IMR-90 (cell line): ENCODE measurements at regions not wholly inside any gene's neighbourhood (a gene's known extent, or its start where the extent isn't known, plus 50 kb on each side); places are given as distances from the start of the nearest gene placed in this dataset.

ENCODE experiments used
- ATAC-seq: fragments of 200-7000 bp; cut with Tn5 transposase; 2 replicates; pipeline ENCODE4 v1.9.1; 2020; ENCODE audit warnings: low read depth, mild to moderate bottlenecking, moderate library complexity
- BruUV-seq: library from RNA; stranded (reverse); fragments of 400-500 nt; replicated peaks from 2 replicates; lab custom pipeline; 2021; lab: Mats Ljungman, UMichigan
- CTCF ChIA-PET: fragments of 300-600 bp; formaldehyde crosslinking; extraction: SDS; loops from one replicate; lab custom pipeline; 2021; ENCODE audit warnings: antibody characterized with exemption; lab: Yijun Ruan, JAX
- POLR2A ChIA-PET: fragments of 300-600 bp; sonication (Branson Sonifier 250); formaldehyde crosslinking; loops from one replicate; lab custom pipeline; 2022; ENCODE audit warnings: antibody characterized with exemption; ENCODE audit not compliant: unreplicated experiment; lab: Charles Lee
- DNase-seq: peaks from one replicate; pipeline ENCODE4 v3.0.0; 2013
- H2AFZ ChIP-seq: replicated peaks from 2 replicates; pipeline ENCODE3; 2013; ENCODE audit warnings: low read length, mild to moderate bottlenecking; ENCODE audit not compliant: poor library complexity
- H2AK5ac ChIP-seq: 2 replicates; pipeline ENCODE4 v1.6.1; 2013; ENCODE audit warnings: low read depth, low read length, inconsistent platforms
- H2AK9ac ChIP-seq: replicated peaks from 2 replicates; pipeline ENCODE3; 2013; ENCODE audit warnings: mild to moderate bottlenecking, low read depth, low read length, moderate library complexity; ENCODE audit not compliant: poor library complexity
- H2BK120ac ChIP-seq: 2 replicates; pipeline ENCODE4 v1.6.1; 2013; ENCODE audit warnings: low read depth, low read length, inconsistent platforms
- H2BK15ac ChIP-seq: 3 replicates; pipeline ENCODE4 v1.6.1; 2013; ENCODE audit warnings: low read depth, low read length, inconsistent platforms
- H2BK20ac ChIP-seq: 2 replicates; pipeline ENCODE4 v1.6.1; 2013; ENCODE audit warnings: low read depth, mild to moderate bottlenecking, inconsistent platforms, low read length, moderate library complexity
- H2BK5ac ChIP-seq: 2 replicates; pipeline ENCODE4 v1.6.1; 2013; ENCODE audit warnings: mild to moderate bottlenecking, low read depth, low read length, inconsistent platforms; ENCODE audit not compliant: poor library complexity, severe bottlenecking
- H3K14ac ChIP-seq: replicated peaks from 2 replicates; pipeline ENCODE4 v1.6.1; 2013; ENCODE audit warnings: low read depth, low read length, inconsistent platforms
- H3K18ac ChIP-seq: 2 replicates; pipeline ENCODE4 v1.6.1; 2013; ENCODE audit warnings: low read depth, low read length, control low read depth
- H3K23ac ChIP-seq: 2 replicates; pipeline ENCODE4 v1.6.1; 2013; ENCODE audit warnings: low read depth, low read length, inconsistent platforms
- H3K27ac ChIP-seq: 2 replicates; pipeline ENCODE4 v1.5.1; 2013; ENCODE audit warnings: mild to moderate bottlenecking, control low read depth, low read length; ENCODE audit not compliant: insufficient read depth
- H3K27me3 ChIP-seq: 2 replicates; pipeline ENCODE4 v1.6.1; 2013; ENCODE audit warnings: low read length; ENCODE audit not compliant: control insufficient read depth, insufficient read depth
- H3K36me3 ChIP-seq: 2 replicates; pipeline ENCODE4 v1.6.1; 2013; ENCODE audit warnings: low read length, mixed read lengths; ENCODE audit not compliant: control insufficient read depth, insufficient read depth
- H3K4ac ChIP-seq: 2 replicates; pipeline ENCODE4 v1.6.1; 2013; ENCODE audit warnings: low read depth, low read length, inconsistent platforms
- H3K4me1 ChIP-seq: 2 replicates; pipeline ENCODE4 v1.6.1; 2013; ENCODE audit warnings: low read length, mixed read lengths; ENCODE audit not compliant: control insufficient read depth, insufficient read depth
- H3K4me2 ChIP-seq: 2 replicates; pipeline ENCODE4 v1.6.1; 2013; ENCODE audit warnings: low read depth, mild to moderate bottlenecking, control low read depth, low read length, moderate library complexity
- H3K4me3 ChIP-seq: 2 replicates; pipeline ENCODE4 v1.5.1; 2013; ENCODE audit warnings: low read depth, mild to moderate bottlenecking, control low read depth, low read length, moderate library complexity; ENCODE audit not compliant: insufficient read depth
- H3K56ac ChIP-seq: 2 replicates; pipeline ENCODE4 v1.6.1; 2013; ENCODE audit warnings: low read length, inconsistent platforms; ENCODE audit not compliant: insufficient read depth; ENCODE audit errors: extremely low read depth
- H3K79me1 ChIP-seq, 2 experiments: 2 replicates each; pipeline ENCODE4 v1.6.1; 2013; ENCODE audit warnings: low read length in 2 of 2, inconsistent platforms in 1 of 2, low read depth in 1 of 2
- H3K9ac ChIP-seq: 2 replicates; pipeline ENCODE4 v1.6.1; 2013; ENCODE audit warnings: low read depth, low read length, control low read depth
- H3K9me1 ChIP-seq: 2 replicates; pipeline ENCODE4 v1.6.1; 2013; ENCODE audit warnings: low read length, inconsistent platforms; ENCODE audit not compliant: insufficient read depth
- H3K9me3 ChIP-seq: 2 replicates; pipeline ENCODE4 v1.6.1; 2013; ENCODE audit warnings: low read length; ENCODE audit not compliant: control insufficient read depth, insufficient read depth
- H4K20me1 ChIP-seq: 2 replicates; pipeline ENCODE4 v1.6.1; 2013; ENCODE audit warnings: low read length, inconsistent platforms; ENCODE audit not compliant: insufficient read depth
- H4K5ac ChIP-seq: 2 replicates; pipeline ENCODE4 v1.6.1; 2013; ENCODE audit warnings: mild to moderate bottlenecking, low read depth, low read length, control low read depth
- H4K8ac ChIP-seq, 2 experiments: 2 replicates each; pipeline ENCODE4 v1.6.1; 2013; ENCODE audit warnings: low read depth in 2 of 2, low read length in 2 of 2, control low read depth in 1 of 2, inconsistent platforms in 1 of 2
- H4K91ac ChIP-seq: 2 replicates; pipeline ENCODE4 v1.6.1; 2013; ENCODE audit warnings: low read depth, low read length, inconsistent platforms; ENCODE audit not compliant: insufficient read depth
- BHLHE40 ChIP-seq: fragments of 150-350 bp; IDR thresholded peaks from 2 replicates; pipeline ENCODE4 v1.6.1; 2016; ENCODE audit warnings: mild to moderate bottlenecking, low read depth, low read length
- CEBPB ChIP-seq: IDR thresholded peaks from 2 replicates; pipeline ENCODE4 v1.6.1; 2012; ENCODE audit warnings: low read depth, low read length, improper control_type of control experiment
- CHD1 ChIP-seq: IDR thresholded peaks from 2 replicates; pipeline ENCODE4 v1.6.1; 2012; ENCODE audit warnings: low read depth, low read length, improper control_type of control experiment
- MAFK ChIP-seq: IDR thresholded peaks from 2 replicates; pipeline ENCODE4 v1.6.1; 2012; ENCODE audit warnings: low read depth, low read length, improper control_type of control experiment
- MAZ ChIP-seq: IDR thresholded peaks from 2 replicates; pipeline ENCODE4 v1.6.1; 2012; ENCODE audit warnings: low read depth, mild to moderate bottlenecking, low read length, improper control_type of control experiment, moderate library complexity, borderline replicate concordance
- NFE2L2 ChIP-seq: fragments of 150-350 bp; IDR thresholded peaks from 2 replicates; pipeline ENCODE4 v1.6.1; 2016; ENCODE audit warnings: low read depth, mild to moderate bottlenecking, low read length
- POLR2A ChIP-seq: IDR thresholded peaks from 2 replicates; pipeline ENCODE4 v1.6.1; 2012; ENCODE audit warnings: mild to moderate bottlenecking, low read depth, low read length
- RAD21 ChIP-seq: IDR thresholded peaks from 2 replicates; pipeline ENCODE4 v1.6.1; 2012; ENCODE audit warnings: low read length, improper control_type of control experiment
- RFX5 ChIP-seq: IDR thresholded peaks from 2 replicates; pipeline ENCODE4 v1.8.0; 2012; ENCODE audit warnings: low read depth, mild to moderate bottlenecking, low read length, moderate library complexity
- SMC3 ChIP-seq: fragments of 150-350 bp; IDR thresholded peaks from 2 replicates; pipeline ENCODE4 v1.6.1; 2016; ENCODE audit warnings: low read depth, mild to moderate bottlenecking, antibody characterized with exemption, low read length, moderate library complexity
- WGBS, 2 experiments: methylation state at CpG; one replicate each; pipeline versions ENCODE4 v1.1.5 to v1.1.7; 2013; ENCODE audit warnings: missing lambda C conversion rate in 2 of 2; ENCODE audit not compliant: insufficient read length in 1 of 2; ENCODE audit errors: extremely low coverage in 2 of 2; 5-methylcytosine and 5-hydroxymethylcytosine counted together
- dilution Hi-C: fragments of 300-500 bp; cut with HindIII; formaldehyde crosslinking; loops from one replicate; pipeline ENCODE4 v1.14.3; 2018; ENCODE audit warnings: low sequenced_read_pairs; ENCODE audit not compliant: unreplicated experiment
- in situ Hi-C: fragments of 300-500 bp; cut with MboI; formaldehyde crosslinking; loops from 3 replicates; pipeline ENCODE4 v1.14.3; 2019; ENCODE audit warnings: low sequenced_read_pairs, inconsistent platforms, mixed read lengths
- intact Hi-C: fragments of 100-400 bp; cut with micrococcal nuclease; formaldehyde crosslinking; loops from 2 replicates; pipeline ENCODE4 v1.10.0; 2022
- TF ChIP-seq, protein P1 (sequence below): fragments of 150-350 bp; IDR thresholded peaks from 2 replicates; pipeline ENCODE4 v1.6.1; 2017; ENCODE audit warnings: mild to moderate bottlenecking, antibody characterized with exemption, low read length, low read depth
- TF ChIP-seq, protein P2 (sequence below): fragments of 150-350 bp; IDR thresholded peaks from 2 replicates; pipeline ENCODE4 v1.6.1; 2016; ENCODE audit warnings: low read depth, mild to moderate bottlenecking, low read length, moderate library complexity, borderline replicate concordance
- TF ChIP-seq, protein P3 (sequence below): conservative IDR thresholded peaks from 2 replicates; pipeline ENCODE4 v1.5.1; 2012; ENCODE audit warnings: mild to moderate bottlenecking, low read depth, low read length, improper control_type of control experiment

DNA sequence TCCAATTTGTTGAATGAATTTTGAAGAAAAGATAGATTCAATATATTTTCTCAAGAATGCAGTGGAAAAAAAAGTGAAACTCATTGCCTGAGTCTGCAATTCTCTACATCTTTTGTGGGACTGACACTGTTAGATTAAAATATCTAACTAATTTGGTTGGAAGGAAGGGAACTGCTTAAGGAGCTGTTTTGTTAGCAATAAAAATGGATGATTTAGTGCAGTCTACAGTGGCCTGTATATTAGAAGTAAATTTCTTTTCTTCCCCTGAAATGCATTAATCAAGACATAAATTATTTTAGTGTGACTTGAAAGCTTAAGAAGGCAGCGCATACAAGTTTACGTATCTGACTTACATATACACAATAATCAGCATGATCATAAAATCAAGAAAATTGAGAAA is 1332.6 kb downstream of the EPHA7 start:
- no peak for TF ChIP-seq RFX5
- no peak for TF ChIP-seq MAZ
- no peak for TF ChIP-seq RAD21
- TF ChIP-seq, protein P1, sequence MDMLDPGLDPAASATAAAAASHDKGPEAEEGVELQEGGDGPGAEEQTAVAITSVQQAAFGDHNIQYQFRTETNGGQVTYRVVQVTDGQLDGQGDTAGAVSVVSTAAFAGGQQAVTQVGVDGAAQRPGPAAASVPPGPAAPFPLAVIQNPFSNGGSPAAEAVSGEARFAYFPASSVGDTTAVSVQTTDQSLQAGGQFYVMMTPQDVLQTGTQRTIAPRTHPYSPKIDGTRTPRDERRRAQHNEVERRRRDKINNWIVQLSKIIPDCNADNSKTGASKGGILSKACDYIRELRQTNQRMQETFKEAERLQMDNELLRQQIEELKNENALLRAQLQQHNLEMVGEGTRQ: no peak
- TF ChIP-seq, protein P2, sequence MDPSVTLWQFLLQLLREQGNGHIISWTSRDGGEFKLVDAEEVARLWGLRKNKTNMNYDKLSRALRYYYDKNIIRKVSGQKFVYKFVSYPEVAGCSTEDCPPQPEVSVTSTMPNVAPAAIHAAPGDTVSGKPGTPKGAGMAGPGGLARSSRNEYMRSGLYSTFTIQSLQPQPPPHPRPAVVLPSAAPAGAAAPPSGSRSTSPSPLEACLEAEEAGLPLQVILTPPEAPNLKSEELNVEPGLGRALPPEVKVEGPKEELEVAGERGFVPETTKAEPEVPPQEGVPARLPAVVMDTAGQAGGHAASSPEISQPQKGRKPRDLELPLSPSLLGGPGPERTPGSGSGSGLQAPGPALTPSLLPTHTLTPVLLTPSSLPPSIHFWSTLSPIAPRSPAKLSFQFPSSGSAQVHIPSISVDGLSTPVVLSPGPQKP: no peak
- TF ChIP-seq NFE2L2: no peak
- TF ChIP-seq MAFK: no peak
- TF ChIP-seq POLR2A: no peak
- TF ChIP-seq, protein P3, sequence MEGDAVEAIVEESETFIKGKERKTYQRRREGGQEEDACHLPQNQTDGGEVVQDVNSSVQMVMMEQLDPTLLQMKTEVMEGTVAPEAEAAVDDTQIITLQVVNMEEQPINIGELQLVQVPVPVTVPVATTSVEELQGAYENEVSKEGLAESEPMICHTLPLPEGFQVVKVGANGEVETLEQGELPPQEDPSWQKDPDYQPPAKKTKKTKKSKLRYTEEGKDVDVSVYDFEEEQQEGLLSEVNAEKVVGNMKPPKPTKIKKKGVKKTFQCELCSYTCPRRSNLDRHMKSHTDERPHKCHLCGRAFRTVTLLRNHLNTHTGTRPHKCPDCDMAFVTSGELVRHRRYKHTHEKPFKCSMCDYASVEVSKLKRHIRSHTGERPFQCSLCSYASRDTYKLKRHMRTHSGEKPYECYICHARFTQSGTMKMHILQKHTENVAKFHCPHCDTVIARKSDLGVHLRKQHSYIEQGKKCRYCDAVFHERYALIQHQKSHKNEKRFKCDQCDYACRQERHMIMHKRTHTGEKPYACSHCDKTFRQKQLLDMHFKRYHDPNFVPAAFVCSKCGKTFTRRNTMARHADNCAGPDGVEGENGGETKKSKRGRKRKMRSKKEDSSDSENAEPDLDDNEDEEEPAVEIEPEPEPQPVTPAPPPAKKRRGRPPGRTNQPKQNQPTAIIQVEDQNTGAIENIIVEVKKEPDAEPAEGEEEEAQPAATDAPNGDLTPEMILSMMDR: no peak
- no peak for TF ChIP-seq CEBPB
- no peak for TF ChIP-seq BHLHE40
- TF ChIP-seq CHD1: no peak
- no peak for TF ChIP-seq SMC3

More for the DNA sequence above, 1332.6 kb downstream of the EPHA7 start:
- no peaks in the 10 kb centered on the region for H3K9me1 ChIP-seq
- BruUV-seq: no TSS peak
- ChIA-PET POLR2A (no interaction called here), CTCF (interaction anchor here (0.7 kb wide), 1 partner anchor 19 kb away, joined by 3 read pairs; no protein-coding TSS in a partner anchor)
- H3K56ac ChIP-seq: no peak overlapping the region
- H4K91ac ChIP-seq: no peak overlapping the region
- H3K14ac ChIP-seq: no peak overlapping the region
- no peaks in the 10 kb centered on the region for H4K20me1 ChIP-seq
- no peaks in the 10 kb centered on the region for H3K36me3 ChIP-seq
- ATAC-seq (no peak), DNase-seq (no peak)
- H2BK15ac ChIP-seq: no peak overlapping the region
- no peaks in the 10 kb centered on the region for H3K79me1 ChIP-seq
- H2AK9ac ChIP-seq: no peak overlapping the region
- no peak overlapping the region for H3K9ac ChIP-seq
- no peak overlapping the region for H3K4ac ChIP-seq
- no peak overlapping the region for H4K5ac ChIP-seq
- dilution Hi-C loops (no loop called here), intact Hi-C loops (no loop called here), in situ Hi-C loops (no loop called here)
- no peak overlapping the region for H3K4me2 ChIP-seq
- H3K4me3 ChIP-seq: no peak overlapping the region
- H3K27ac ChIP-seq: no peak overlapping the region
- H3K18ac ChIP-seq: no peak overlapping the region
- H3K23ac ChIP-seq: no peak overlapping the region
- H3K27me3 ChIP-seq: no peaks in the 10 kb centered on the region
- H3K4me1 ChIP-seq: no peaks in the 10 kb centered on the region
- H2BK5ac ChIP-seq: no peak overlapping the region
- no peak overlapping the region for H4K8ac ChIP-seq
- H2BK120ac ChIP-seq: no peak overlapping the region
- H2BK20ac ChIP-seq: no peak overlapping the region
- H3K9me3 ChIP-seq: no peaks in the 10 kb centered on the region
- H2AFZ ChIP-seq: no peak overlapping the region
- no CpG with 5 or more reads among the region's 2 CpGs for WGBS, 2 experiments
- H2AK5ac ChIP-seq: no peak overlapping the region
